ENCODE measurements at regions not wholly inside any gene's neighbourhood (a gene's known extent, or its start where the extent isn't known, plus 50 kb on each side); places are given as distances from the start of the nearest gene placed in this dataset.

- no peak for TF ChIP-seq CTCF (IDR thresholded peaks at IDR 0.05; ENCODE audit: low read length)
- TF ChIP-seq EZH2 (IDR thresholded peaks at IDR 0.05; ENCODE audit: borderline replicate concordance, low read length) = no peak
Observed at GRCh38 chr9:74282526-74283253, 214.4 kb upstream of the RORB start.
